ENCODE measurements at regions not wholly inside any gene's neighbourhood (a gene's known extent, or its start where the extent isn't known, plus 50 kb on each side); places are given as distances from the start of the nearest gene placed in this dataset.

- Histone ChIP-seq H3K4me1 (ENCODE audit: control insufficient read depth, extremely low read depth, insufficient read depth, low read length) (peaks cover 18% of the 10 kb centered on the region), H3K36me3 (ENCODE audit: control insufficient read depth in 2 of 2, extremely low read depth in 1 of 2, insufficient read depth in 2 of 2, low read length in 2 of 2) (no peaks in the 10 kb centered on the region), H4K20me1 (replicated peaks; ENCODE audit: control insufficient read depth, extremely low read depth, insufficient read depth, low read length) (no peaks in the 10 kb centered on the region), H3K9ac (replicated peaks; ENCODE audit: extremely low read depth, insufficient read depth, low read length) (no peak overlapping the region), H3K9me1 (replicated peaks; ENCODE audit: control insufficient read depth, extremely low read depth, insufficient read depth, low read length) (no peaks in the 10 kb centered on the region), H2AFZ (ENCODE audit: low read depth, low read length) (no peak overlapping the region), H3K79me2 (ENCODE audit: control insufficient read depth, insufficient read depth, low read length) (no peaks in the 10 kb centered on the region), H3K9me3 (replicated peaks; ENCODE audit: control insufficient read depth, insufficient read depth, low read length) (no peaks in the 10 kb centered on the region), H3K27me3 (ENCODE audit: control insufficient read depth in 2 of 2, insufficient read depth in 2 of 2, low read length in 2 of 2) (peaks cover 18 to 22% of the 10 kb centered on the region in 2 experiments), H3K4me2 (ENCODE audit: insufficient read depth, low read length) (no peak overlapping the region), H3K4me3 (replicated peaks in 1 of 3; ENCODE audit: insufficient read depth in 1 of 3, low read depth in 1 of 3, low read length in 3 of 3) (no peak overlapping the region), H3K27ac (ENCODE audit: insufficient read depth, low read depth, low read length) (no peak overlapping the region)
- dilution Hi-C loops (cut with MboI; ENCODE audit: extremely low pct_ligation_motif_present, low sequenced_read_pairs) (no loop called here), intact Hi-C loops (cut with micrococcal nuclease) (no loop called here)
- FAIRE-seq (no peak), DNase-seq (ENCODE audit: low read depth, low spot score) (no peak)
- TF ChIP-seq MAX (IDR thresholded peaks at IDR 0.05; ENCODE audit: insufficient read depth, insufficient read length), result no peak
- TF ChIP-seq JUN (IDR thresholded peaks at IDR 0.05; ENCODE audit: borderline replicate concordance, insufficient read depth, insufficient read length, low read depth), result no peak
- no peak for TF ChIP-seq GATA2 (IDR thresholded peaks at IDR 0.05; ENCODE audit: insufficient read depth, insufficient read length, low read depth, low read length)
- TF ChIP-seq CTCF (IDR thresholded peaks at IDR 0.05; ENCODE audit: extremely low read depth in 1 of 2, insufficient read depth in 1 of 2, low read depth in 1 of 2, low read length in 2 of 2), result no peak
- CTCF ChIA-PET, result interaction anchor here (0.6 to 1.6 kb wide), 2 partner anchors 24 to 111 kb away, joined by 3 to 4 read pairs; no protein-coding TSS in a partner anchor
- POLR2A ChIA-PET, result no interaction called here
- no TSS peak for BruUV-seq (replicated peaks)
Observed at GRCh38 chr5:139743804-139744203, 51.8 kb upstream of the PSD2 start.
